ENCODE measurements at regions not wholly inside any gene's neighbourhood (a gene's known extent, or its start where the extent isn't known, plus 50 kb on each side); places are given as distances from the start of the nearest gene placed in this dataset.

GRCh38 chr16:60438894-60439293 is 1597.3 kb downstream of the CDH8 start:
- DNase-seq = no peak
- H3K27me3 ChIP-seq = no peaks in the 10 kb centered on the region
- H3K27ac ChIP-seq = no peak overlapping the region
- no peaks in the 10 kb centered on the region for H3K4me1 ChIP-seq
- H3K9me3 ChIP-seq = no peaks in the 10 kb centered on the region
- WGBS, 2 donors = 68 to 81% methylated on average over 6 of the region's 6 CpGs
- TF ChIP-seq POLR2A (IDR thresholded peaks at IDR 0.05) (no peak), CTCF (IDR thresholded peaks at IDR 0.05) (no peak)
- intact Hi-C loops (cut with DNase I) = no loop called here
- H3K4me3 ChIP-seq = no peak overlapping the region
- H3K36me3 ChIP-seq (replicated peaks in 1 of 2; ENCODE audit: insufficient read depth in 1 of 2, low read depth in 2 of 2) = no peaks in the 10 kb centered on the region
- no peak for ATAC-seq

GRCh38 chr16:60432472-60432871 is 1603.8 kb downstream of the CDH8 start:
- Histone ChIP-seq H3K9me3 (no peaks in the 10 kb centered on the region), H3K4me1 (no peaks in the 10 kb centered on the region), H3K4me3 (no peak overlapping the region), H3K27ac (no peak overlapping the region), H3K36me3 (replicated peaks in 1 of 2; ENCODE audit: insufficient read depth in 1 of 2, low read depth in 2 of 2) (no peaks in the 10 kb centered on the region), H3K27me3 (no peaks in the 10 kb centered on the region)
- ATAC-seq (no peak), DNase-seq (no peak)
- no peak for TF ChIP-seq CTCF (IDR thresholded peaks at IDR 0.05)
- TF ChIP-seq POLR2A (IDR thresholded peaks at IDR 0.05) = no peak
- intact Hi-C loops (cut with DNase I) = no loop called here

GRCh38 chr16:60419859-60420258 is 1616.4 kb downstream of the CDH8 start:
- TF ChIP-seq POLR2A (IDR thresholded peaks at IDR 0.05) (no peak), CTCF (IDR thresholded peaks at IDR 0.05) (no peak)
- intact Hi-C loops (cut with DNase I) = no loop called here
- ATAC-seq = no peak
- Histone ChIP-seq H3K27ac (no peak overlapping the region), H3K36me3 (replicated peaks in 1 of 2; ENCODE audit: insufficient read depth in 1 of 2, low read depth in 2 of 2) (no peaks in the 10 kb centered on the region), H3K9me3 (no peaks in the 10 kb centered on the region), H3K4me1 (no peaks in the 10 kb centered on the region), H3K27me3 (no peaks in the 10 kb centered on the region), H3K4me3 (no peak overlapping the region)
- DNase-seq = no peak
- 56 to 64% methylated on average over 4 of the region's 4 CpGs for WGBS, 2 donors

GRCh38 chr16:60414613-60415012 is 1621.6 kb downstream of the CDH8 start:
- ATAC-seq = no peak
- Histone ChIP-seq H3K27ac (no peak overlapping the region), H3K27me3 (no peaks in the 10 kb centered on the region), H3K36me3 (replicated peaks in 1 of 2; ENCODE audit: insufficient read depth in 1 of 2, low read depth in 2 of 2) (no peaks in the 10 kb centered on the region), H3K9me3 (no peaks in the 10 kb centered on the region), H3K4me3 (no peak overlapping the region), H3K4me1 (no peaks in the 10 kb centered on the region)
- TF ChIP-seq POLR2A (IDR thresholded peaks at IDR 0.05) (no peak), CTCF (IDR thresholded peaks at IDR 0.05) (no peak)
- DNase-seq = no peak
- WGBS, 2 donors = 0% methylated on average over 1 of the region's 1 CpG
- intact Hi-C loops (cut with DNase I) = no loop called here

GRCh38 chr16:60413969-60414368 is 1622.3 kb downstream of the CDH8 start:
- TF ChIP-seq POLR2A (IDR thresholded peaks at IDR 0.05) (no peak), CTCF (IDR thresholded peaks at IDR 0.05) (no peak)
- intact Hi-C loops (cut with DNase I) = no loop called here

More at GRCh38 chr16:60413969-60414368, 1622.3 kb downstream of the CDH8 start:
- 35 to 51% methylated on average over 2 of the region's 2 CpGs for WGBS, 2 donors
- Histone ChIP-seq H3K4me1 (no peaks in the 10 kb centered on the region), H3K27me3 (no peaks in the 10 kb centered on the region), H3K27ac (no peak overlapping the region), H3K9me3 (no peaks in the 10 kb centered on the region), H3K4me3 (no peak overlapping the region), H3K36me3 (replicated peaks in 1 of 2; ENCODE audit: insufficient read depth in 1 of 2, low read depth in 2 of 2) (no peaks in the 10 kb centered on the region)
- ATAC-seq = no peak
- no peak for DNase-seq
